RWPE2 (cell line): ENCODE measurements at regions not wholly inside any gene's neighbourhood (a gene's known extent, or its start where the extent isn't known, plus 50 kb on each side); places are given as distances from the start of the nearest gene placed in this dataset.

ENCODE experiments used
- ATAC-seq: fragments of 200-7000 bp; cut with Tn5 transposase; 3 replicates; pipeline ENCODE4 v1.9.1; 2021; ENCODE audit warnings: low read depth
- DNase-seq: peaks from one replicate; pipeline ENCODE4 v3.0.0-alpha.2; 2020; ENCODE audit warnings: low spot score
- H3K27ac ChIP-seq: fragments of 450-650 bp; 2 replicates; pipeline ENCODE4 v1.5.1; 2017; ENCODE audit warnings: mild to moderate bottlenecking; ENCODE audit not compliant: poor library complexity, severe bottlenecking
- H3K27me3 ChIP-seq: fragments of 250-450 bp; sonication (Bioruptor Pico); 2 replicates; pipeline ENCODE4 v1.5.1; 2021; ENCODE audit warnings: mild to moderate bottlenecking, moderate library complexity; ENCODE audit not compliant: insufficient read depth, poor library complexity, severe bottlenecking
- H3K36me3 ChIP-seq: fragments of 250-450 bp; sonication (Bioruptor Pico); 2 replicates; pipeline ENCODE4 v1.5.1; 2020; ENCODE audit warnings: low read depth, mild to moderate bottlenecking, moderate library complexity
- H3K4me1 ChIP-seq: fragments of 250-450 bp; sonication (Bioruptor Pico); 2 replicates; pipeline ENCODE4 v1.5.1; 2021; ENCODE audit warnings: mild to moderate bottlenecking, moderate library complexity; ENCODE audit not compliant: insufficient read depth, poor library complexity, severe bottlenecking
- H3K4me3 ChIP-seq: fragments of 250-450 bp; sonication (Bioruptor Pico); 2 replicates; pipeline ENCODE4 v1.5.1; 2021; ENCODE audit warnings: mild to moderate bottlenecking, moderate library complexity; ENCODE audit not compliant: severe bottlenecking
- H3K9me3 ChIP-seq: fragments of 250-450 bp; sonication (Bioruptor Pico); 2 replicates; pipeline ENCODE4 v1.5.1; 2021; ENCODE audit warnings: mild to moderate bottlenecking, moderate library complexity; ENCODE audit not compliant: severe bottlenecking
- TF ChIP-seq, protein P1 (sequence below): fragments of 450-650 bp; IDR thresholded peaks from one replicate; pipeline ENCODE4 v1.5.1; 2017; ENCODE audit warnings: mild to moderate bottlenecking, moderate library complexity; ENCODE audit not compliant: poor library complexity, severe bottlenecking

GRCh38 chr9:79007701-79008483, 563.9 kb upstream of the TLE4 start:
- no peak for ATAC-seq
- H3K27ac ChIP-seq = no peak overlapping the region
- no peaks in the 10 kb centered on the region for H3K36me3 ChIP-seq
- H3K27me3 ChIP-seq = no peaks in the 10 kb centered on the region
- DNase-seq = no peak
- no peak overlapping the region for H3K4me3 ChIP-seq
- TF ChIP-seq, protein P1, sequence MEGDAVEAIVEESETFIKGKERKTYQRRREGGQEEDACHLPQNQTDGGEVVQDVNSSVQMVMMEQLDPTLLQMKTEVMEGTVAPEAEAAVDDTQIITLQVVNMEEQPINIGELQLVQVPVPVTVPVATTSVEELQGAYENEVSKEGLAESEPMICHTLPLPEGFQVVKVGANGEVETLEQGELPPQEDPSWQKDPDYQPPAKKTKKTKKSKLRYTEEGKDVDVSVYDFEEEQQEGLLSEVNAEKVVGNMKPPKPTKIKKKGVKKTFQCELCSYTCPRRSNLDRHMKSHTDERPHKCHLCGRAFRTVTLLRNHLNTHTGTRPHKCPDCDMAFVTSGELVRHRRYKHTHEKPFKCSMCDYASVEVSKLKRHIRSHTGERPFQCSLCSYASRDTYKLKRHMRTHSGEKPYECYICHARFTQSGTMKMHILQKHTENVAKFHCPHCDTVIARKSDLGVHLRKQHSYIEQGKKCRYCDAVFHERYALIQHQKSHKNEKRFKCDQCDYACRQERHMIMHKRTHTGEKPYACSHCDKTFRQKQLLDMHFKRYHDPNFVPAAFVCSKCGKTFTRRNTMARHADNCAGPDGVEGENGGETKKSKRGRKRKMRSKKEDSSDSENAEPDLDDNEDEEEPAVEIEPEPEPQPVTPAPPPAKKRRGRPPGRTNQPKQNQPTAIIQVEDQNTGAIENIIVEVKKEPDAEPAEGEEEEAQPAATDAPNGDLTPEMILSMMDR = no peak
- peaks cover 3% of the 10 kb centered on the region for H3K4me1 ChIP-seq
- no peaks in the 10 kb centered on the region for H3K9me3 ChIP-seq

GRCh38 chr9:79008916-79009315, 562.8 kb upstream of the TLE4 start:
- Histone ChIP-seq H3K27me3 (no peaks in the 10 kb centered on the region), H3K27ac (no peak overlapping the region), H3K36me3 (no peaks in the 10 kb centered on the region), H3K4me3 (no peak overlapping the region), H3K9me3 (no peaks in the 10 kb centered on the region), H3K4me1 (peaks cover 7% of the 10 kb centered on the region)
- DNase-seq (no peak), ATAC-seq (no peak)
- TF ChIP-seq, protein P1 = no peak

DNA sequence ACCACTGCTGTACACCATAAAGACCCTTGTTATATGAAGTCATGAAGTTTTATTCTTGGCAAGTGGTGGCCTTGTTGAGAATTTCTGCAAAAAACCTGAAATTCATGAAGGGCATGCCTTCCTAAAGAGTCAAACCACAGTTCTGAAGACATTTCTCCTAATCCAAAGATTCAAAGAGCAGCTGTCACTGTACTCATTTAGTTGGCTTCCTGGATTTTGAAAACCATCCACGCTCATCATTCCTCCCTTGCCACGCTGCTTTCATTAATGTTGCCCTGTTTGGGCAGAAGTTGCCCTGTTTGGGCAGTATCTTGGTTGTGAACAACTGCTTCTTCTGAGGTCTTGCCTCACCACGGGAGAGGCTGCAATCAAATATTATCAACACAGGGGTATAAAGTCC, 560.3 kb upstream of the TLE4 start:
- no peak for DNase-seq
- H3K27me3 ChIP-seq = no peaks in the 10 kb centered on the region
- H3K4me1 ChIP-seq = peaks cover 20% of the 10 kb centered on the region
- no peaks in the 10 kb centered on the region for H3K36me3 ChIP-seq
- TF ChIP-seq, protein P1 = no peak
- no peaks in the 10 kb centered on the region for H3K9me3 ChIP-seq
- no peak overlapping the region for H3K4me3 ChIP-seq
- H3K27ac ChIP-seq = no peak overlapping the region
- ATAC-seq = no peak

DNA sequence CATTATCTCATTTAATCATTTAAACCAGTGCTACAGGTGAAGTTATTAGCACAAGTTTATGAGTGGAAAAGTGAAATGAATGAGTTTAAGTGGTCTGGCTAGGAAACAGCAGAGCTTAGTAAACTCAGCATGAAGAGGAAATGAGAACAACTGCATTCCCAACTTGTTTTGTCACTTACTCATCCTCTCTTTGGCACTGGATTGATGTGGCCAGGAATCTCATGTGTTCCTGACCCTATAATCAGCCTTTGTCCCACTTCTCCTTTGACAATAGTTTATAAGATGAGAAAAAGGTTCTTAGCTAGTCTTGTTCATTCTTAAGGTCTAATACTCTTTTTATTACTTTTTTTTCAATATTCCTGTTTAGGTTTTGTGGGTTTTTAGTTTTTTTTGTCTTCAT, 559.2 kb upstream of the TLE4 start:
- no peaks in the 10 kb centered on the region for H3K27me3 ChIP-seq
- peak overlapping the region; percentile 46 for H3K27ac ChIP-seq
- TF ChIP-seq, protein P1 = no peak
- peaks cover 20% of the 10 kb centered on the region for H3K4me1 ChIP-seq
- H3K36me3 ChIP-seq = no peaks in the 10 kb centered on the region
- ATAC-seq = no peak
- no peak for DNase-seq
- no peak overlapping the region for H3K4me3 ChIP-seq
- H3K9me3 ChIP-seq = no peaks in the 10 kb centered on the region
